ENCODE measurements at regions not wholly inside any gene's neighbourhood (a gene's known extent, or its start where the extent isn't known, plus 50 kb on each side); places are given as distances from the start of the nearest gene placed in this dataset.

- TF ChIP-seq, protein P1, sequence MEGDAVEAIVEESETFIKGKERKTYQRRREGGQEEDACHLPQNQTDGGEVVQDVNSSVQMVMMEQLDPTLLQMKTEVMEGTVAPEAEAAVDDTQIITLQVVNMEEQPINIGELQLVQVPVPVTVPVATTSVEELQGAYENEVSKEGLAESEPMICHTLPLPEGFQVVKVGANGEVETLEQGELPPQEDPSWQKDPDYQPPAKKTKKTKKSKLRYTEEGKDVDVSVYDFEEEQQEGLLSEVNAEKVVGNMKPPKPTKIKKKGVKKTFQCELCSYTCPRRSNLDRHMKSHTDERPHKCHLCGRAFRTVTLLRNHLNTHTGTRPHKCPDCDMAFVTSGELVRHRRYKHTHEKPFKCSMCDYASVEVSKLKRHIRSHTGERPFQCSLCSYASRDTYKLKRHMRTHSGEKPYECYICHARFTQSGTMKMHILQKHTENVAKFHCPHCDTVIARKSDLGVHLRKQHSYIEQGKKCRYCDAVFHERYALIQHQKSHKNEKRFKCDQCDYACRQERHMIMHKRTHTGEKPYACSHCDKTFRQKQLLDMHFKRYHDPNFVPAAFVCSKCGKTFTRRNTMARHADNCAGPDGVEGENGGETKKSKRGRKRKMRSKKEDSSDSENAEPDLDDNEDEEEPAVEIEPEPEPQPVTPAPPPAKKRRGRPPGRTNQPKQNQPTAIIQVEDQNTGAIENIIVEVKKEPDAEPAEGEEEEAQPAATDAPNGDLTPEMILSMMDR (conservative IDR thresholded peaks at IDR 0.05; ENCODE audit: low read length) = no peak
- no peak for TF ChIP-seq EZH2phosphoT487 (IDR thresholded peaks at IDR 0.05; ENCODE audit: borderline replicate concordance)
Measured at GRCh38 chr3:193859195-193859594, 266.2 kb downstream of the OPA1 start.
